Astrocyte (in vitro differentiated cells and primary cell): ENCODE measurements at regions not wholly inside any gene's neighbourhood (a gene's known extent, or its start where the extent isn't known, plus 50 kb on each side); places are given as distances from the start of the nearest gene placed in this dataset.

Experiments
- DNase-seq: peaks from one replicate; pipeline ENCODE4 v3.0.0-alpha.2; 2010; ENCODE audit warnings: low read depth
- FAIRE-seq: peaks from 2 replicates; lab custom pipeline; 2011; peaks lifted over from hg19 to GRCh38; lab: Jason Lieb, UNC
- H2AFZ ChIP-seq: 2 replicates; pipeline ENCODE4 v1.6.0; 2012; ENCODE audit warnings: low read depth, low read length, inconsistent platforms
- H3K27ac ChIP-seq: 2 replicates; pipeline ENCODE4 v1.5.1; 2011; ENCODE audit warnings: low read depth, low read length, inconsistent platforms
- H3K27me3 ChIP-seq: 2 replicates; pipeline ENCODE4 v1.6.0; 2011; ENCODE audit warnings: low read length, inconsistent platforms; ENCODE audit not compliant: insufficient read depth
- H3K36me3 ChIP-seq: 2 replicates; pipeline ENCODE4 v1.5.1; 2011; ENCODE audit warnings: low read length, inconsistent platforms; ENCODE audit not compliant: insufficient read depth
- H3K4me1 ChIP-seq: 2 replicates; pipeline ENCODE4 v1.5.1; 2011; ENCODE audit warnings: low read length, inconsistent platforms; ENCODE audit not compliant: insufficient read depth
- H3K4me2 ChIP-seq: 2 replicates; pipeline ENCODE4 v1.6.0; 2012; ENCODE audit warnings: low read length, inconsistent platforms
- H3K4me3 ChIP-seq: 2 replicates; pipeline ENCODE4 v1.5.1; 2011; ENCODE audit warnings: low read depth, mild to moderate bottlenecking, low read length, inconsistent platforms; ENCODE audit not compliant: insufficient read depth
- H3K79me2 ChIP-seq: 2 replicates; pipeline ENCODE4 v1.6.0; 2012; ENCODE audit warnings: mild to moderate bottlenecking, low read length, inconsistent platforms; ENCODE audit not compliant: insufficient read depth
- H3K9ac ChIP-seq: 2 replicates; pipeline ENCODE4 v1.6.0; 2012; ENCODE audit warnings: mild to moderate bottlenecking, low read length, inconsistent platforms
- H3K9me3 ChIP-seq: 2 replicates; pipeline ENCODE4 v1.5.1; 2012; ENCODE audit warnings: low read depth, mild to moderate bottlenecking, low read length, inconsistent platforms; ENCODE audit not compliant: insufficient read depth
- H4K20me1 ChIP-seq: 2 replicates; pipeline ENCODE4 v1.6.0; 2012; ENCODE audit warnings: low read length, inconsistent platforms; ENCODE audit not compliant: insufficient read depth
- H3K27ac Mint-ChIP-seq: one replicate; pipeline ENCODE4 v1.8.0; 2021; ENCODE audit warnings: mild to moderate bottlenecking, mixed read lengths; ENCODE audit not compliant: unreplicated experiment
- H3K27me3 Mint-ChIP-seq: one replicate; pipeline ENCODE4 v1.8.0; 2021; ENCODE audit warnings: low read depth, mixed read lengths; ENCODE audit not compliant: unreplicated experiment
- H3K36me3 Mint-ChIP-seq: one replicate; pipeline ENCODE4 v1.8.0; 2021; ENCODE audit warnings: low read depth, mixed read lengths; ENCODE audit not compliant: unreplicated experiment
- H3K4me1 Mint-ChIP-seq: one replicate; pipeline ENCODE4 v1.8.0; 2021; ENCODE audit warnings: low read depth, mixed read lengths; ENCODE audit not compliant: unreplicated experiment
- H3K4me3 Mint-ChIP-seq: one replicate; pipeline ENCODE4 v1.8.0; 2021; ENCODE audit warnings: mild to moderate bottlenecking, moderate library complexity, mixed read lengths; ENCODE audit not compliant: unreplicated experiment
- H3K9me3 Mint-ChIP-seq: one replicate; pipeline ENCODE4 v1.8.0; 2021; ENCODE audit warnings: mild to moderate bottlenecking, mixed read lengths; ENCODE audit not compliant: unreplicated experiment
- CTCF ChIP-seq: IDR thresholded peaks from 2 replicates; pipeline ENCODE4 v1.5.1; 2011; ENCODE audit warnings: low read depth, mild to moderate bottlenecking, inconsistent platforms, low read length, moderate library complexity; ENCODE audit not compliant: insufficient read depth
- EZH2 ChIP-seq: IDR thresholded peaks from 2 replicates; pipeline ENCODE4 v1.6.1; 2012; ENCODE audit warnings: mild to moderate bottlenecking, low read length, inconsistent platforms; ENCODE audit not compliant: insufficient read depth

- Mint-ChIP-seq H3K4me1 (peaks cover 2% of the 10 kb centered on the region), H3K27ac (no peak overlapping the region), H3K4me3 (no peak overlapping the region), H3K36me3 (no peaks in the 10 kb centered on the region), H3K9me3 (no peaks in the 10 kb centered on the region), H3K27me3 (no peaks in the 10 kb centered on the region)
- Histone ChIP-seq H3K79me2 (no peaks in the 10 kb centered on the region), H4K20me1 (no peaks in the 10 kb centered on the region), H3K9ac (no peak overlapping the region), H3K27ac (no peak overlapping the region), H2AFZ (no peak overlapping the region), H3K4me2 (no peak overlapping the region), H3K4me3 (no peak overlapping the region), H3K4me1 (no peaks in the 10 kb centered on the region), H3K27me3 (no peaks in the 10 kb centered on the region), H3K9me3 (no peaks in the 10 kb centered on the region), H3K36me3 (no peaks in the 10 kb centered on the region)
- FAIRE-seq (no peak), DNase-seq (no peak)
- TF ChIP-seq EZH2 (no peak), CTCF (no peak)
Observed at GRCh38 chr2:164439885-164440284, 181.4 kb downstream of the GRB14 start.

GRCh38 chr2:164439235-164439634 is 182.0 kb downstream of the GRB14 start:
- H2AFZ ChIP-seq = no peak overlapping the region
- DNase-seq (no peak), FAIRE-seq (no peak)
- no peaks in the 10 kb centered on the region for H3K9me3 ChIP-seq
- Mint-ChIP-seq H3K27ac (no peak overlapping the region), H3K4me3 (no peak overlapping the region), H3K36me3 (no peaks in the 10 kb centered on the region), H3K9me3 (no peaks in the 10 kb centered on the region), H3K27me3 (no peaks in the 10 kb centered on the region), H3K4me1 (peaks cover 2% of the 10 kb centered on the region)
- no peak overlapping the region for H3K4me3 ChIP-seq
- H3K4me2 ChIP-seq = no peak overlapping the region
- no peak overlapping the region for H3K27ac ChIP-seq
- no peaks in the 10 kb centered on the region for H3K36me3 ChIP-seq
- no peaks in the 10 kb centered on the region for H4K20me1 ChIP-seq
- H3K27me3 ChIP-seq = no peaks in the 10 kb centered on the region
- TF ChIP-seq EZH2 = no peak
- no peak for TF ChIP-seq CTCF
- no peaks in the 10 kb centered on the region for H3K4me1 ChIP-seq
- no peaks in the 10 kb centered on the region for H3K79me2 ChIP-seq
- H3K9ac ChIP-seq = no peak overlapping the region

GRCh38 chr2:164438490-164439205 is 182.6 kb downstream of the GRB14 start:
- no peak overlapping the region for H3K4me2 ChIP-seq
- no peaks in the 10 kb centered on the region for H3K9me3 Mint-ChIP-seq
- H3K4me1 ChIP-seq = no peaks in the 10 kb centered on the region
- H3K79me2 ChIP-seq = no peaks in the 10 kb centered on the region
- H3K27me3 Mint-ChIP-seq = no peaks in the 10 kb centered on the region
- TF ChIP-seq CTCF (no peak), EZH2 (no peak)
- no peak overlapping the region for H3K4me3 ChIP-seq
- no peak overlapping the region for H2AFZ ChIP-seq
- no peak overlapping the region for H3K27ac ChIP-seq
- H3K4me3 Mint-ChIP-seq = no peak overlapping the region
- no peaks in the 10 kb centered on the region for H3K36me3 ChIP-seq
- no peak for FAIRE-seq
- peak overlapping the region; percentile 53 for H3K27ac Mint-ChIP-seq
- DNase-seq = no peak
- no peak overlapping the region for H3K9ac ChIP-seq
- no peaks in the 10 kb centered on the region for H3K27me3 ChIP-seq
- H3K4me1 Mint-ChIP-seq = peaks cover 2% of the 10 kb centered on the region
- H4K20me1 ChIP-seq = no peaks in the 10 kb centered on the region
- H3K36me3 Mint-ChIP-seq = no peaks in the 10 kb centered on the region
- H3K9me3 ChIP-seq = no peaks in the 10 kb centered on the region
